OCI-LY1 (cell line): ENCODE measurements at regions not wholly inside any gene's neighbourhood (a gene's known extent, or its start where the extent isn't known, plus 50 kb on each side); places are given as distances from the start of the nearest gene placed in this dataset.

Experiments used
- CTCF ChIP-seq: fragments of 200-600 bp; sonication (generic), shearing (Covaris generic); IDR thresholded peaks from 2 replicates; pipeline ENCODE4 v1.5.1; 2017; ENCODE audit warnings: mild to moderate bottlenecking, antibody characterized with exemption, low read length, moderate library complexity, mixed read lengths
- EZH2 ChIP-seq: fragments of 200-600 bp; sonication (generic), shearing (Covaris generic); IDR thresholded peaks from 2 replicates; pipeline ENCODE4 v1.8.0; 2017; ENCODE audit warnings: borderline replicate concordance, mixed run types, mild to moderate bottlenecking, antibody characterized with exemption, low read length, moderate library complexity, mixed read lengths

DNA sequence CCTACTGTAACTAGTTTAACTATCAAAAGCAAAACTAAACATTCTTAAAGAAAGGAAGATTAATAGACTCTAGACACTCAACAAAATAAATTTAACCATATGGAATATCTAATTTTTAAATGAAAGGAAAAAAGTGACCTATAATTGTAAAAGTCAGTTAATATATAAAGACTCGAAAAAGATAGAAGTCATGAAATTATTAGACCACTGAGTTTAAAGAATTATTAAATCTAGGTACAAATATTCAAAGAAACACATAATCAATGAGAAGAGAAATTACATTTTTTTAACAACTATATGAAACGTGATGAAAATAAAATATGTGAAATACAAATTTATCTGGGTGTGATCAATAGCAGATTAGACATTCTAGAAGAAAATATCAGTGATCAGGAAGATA, 706.8 kb upstream of the PCDH20 start:
- TF ChIP-seq CTCF (no peak), EZH2 (no peak)
